Mesendoderm (in vitro differentiated cells): ENCODE measurements at regions not wholly inside any gene's neighbourhood (a gene's known extent, or its start where the extent isn't known, plus 50 kb on each side); places are given as distances from the start of the nearest gene placed in this dataset.
"Not testable (repeated sequence)": the region's sequence is repeated elsewhere in the genome, so short reads cannot be mapped to it uniquely, and the experiment has no call there.

Source experiments
- DNase-seq: peaks from one replicate; pipeline ENCODE4 v3.0.0; 2013
- H2AK5ac ChIP-seq: 2 replicates; pipeline ENCODE4 v1.6.1; 2013; ENCODE audit warnings: low read length, inconsistent platforms
- H2BK120ac ChIP-seq: 2 replicates; pipeline ENCODE4 v1.6.1; 2013; ENCODE audit warnings: low read depth, mild to moderate bottlenecking, low read length, moderate library complexity, mixed read lengths
- H2BK15ac ChIP-seq: replicated peaks from 2 replicates; pipeline ENCODE4 v1.6.1; 2013; ENCODE audit warnings: low read depth, mild to moderate bottlenecking, moderate library complexity
- H2BK5ac ChIP-seq: 2 replicates; pipeline ENCODE4 v1.6.1; 2013; ENCODE audit warnings: low read length, inconsistent platforms
- H3K18ac ChIP-seq: 2 replicates; pipeline ENCODE4 v1.6.1; 2013; ENCODE audit warnings: mild to moderate bottlenecking, low read length, mixed read lengths
- H3K23ac ChIP-seq: one replicate; pipeline ENCODE4 v1.6.1; 2013; ENCODE audit warnings: low read length
- H3K27ac ChIP-seq: 2 replicates; pipeline ENCODE4 v1.5.1; 2013; ENCODE audit warnings: low read depth, mild to moderate bottlenecking, inconsistent platforms, low read length, moderate library complexity
- H3K27me3 ChIP-seq: 2 replicates; pipeline ENCODE4 v1.6.1; 2013; ENCODE audit warnings: low read length, control low read depth, mild to moderate bottlenecking, inconsistent platforms; ENCODE audit not compliant: insufficient read depth, poor library complexity
- H3K36me3 ChIP-seq: 2 replicates; pipeline ENCODE4 v1.6.1; 2013; ENCODE audit warnings: low read length, inconsistent platforms; ENCODE audit not compliant: control insufficient read depth, insufficient read depth
- H3K4ac ChIP-seq: one replicate; pipeline ENCODE4 v1.6.1; 2013; ENCODE audit warnings: low read depth, mild to moderate bottlenecking, low read length, moderate library complexity
- H3K4me1 ChIP-seq: 2 replicates; pipeline ENCODE4 v1.6.1; 2013; ENCODE audit warnings: low read depth, low read length, inconsistent platforms; ENCODE audit not compliant: control insufficient read depth
- H3K4me2 ChIP-seq: 2 replicates; pipeline ENCODE4 v1.6.1; 2013; ENCODE audit warnings: low read length
- H3K4me3 ChIP-seq: 2 replicates; pipeline ENCODE4 v1.5.1; 2013; ENCODE audit warnings: mild to moderate bottlenecking, low read length
- H3K56ac ChIP-seq: one replicate; pipeline ENCODE4 v1.6.1; 2013; ENCODE audit warnings: low read length
- H3K79me1 ChIP-seq: 2 replicates; pipeline ENCODE4 v1.6.1; 2013; ENCODE audit warnings: low read length, inconsistent platforms
- H3K79me2 ChIP-seq: 2 replicates; pipeline ENCODE4 v1.6.1; 2013; ENCODE audit warnings: mild to moderate bottlenecking, low read length; ENCODE audit not compliant: control insufficient read depth, insufficient read depth
- H3K9ac ChIP-seq: 2 replicates; pipeline ENCODE4 v1.6.1; 2013; ENCODE audit warnings: low read length, inconsistent platforms
- H4K5ac ChIP-seq: one replicate; pipeline ENCODE4 v1.6.1; 2013; ENCODE audit warnings: low read length
- H4K8ac ChIP-seq: one replicate; pipeline ENCODE4 v1.6.1; 2013; ENCODE audit warnings: low read depth, mild to moderate bottlenecking, control low read depth, low read length, moderate library complexity
- WGBS: extraction: QIAGEN DNeasy Blood & Tissue Kit; methylation state at CpG from one replicate; pipeline ENCODE4 v1.1.7; 2013; ENCODE audit warnings: low lambda C conversion rate, missing lambda C conversion rate; ENCODE audit not compliant: insufficient coverage; ENCODE audit errors: extremely low coverage; 5-methylcytosine and 5-hydroxymethylcytosine counted together

- Histone ChIP-seq H3K27me3 (no peaks in the 10 kb centered on the region), H3K79me2 (no peaks in the 10 kb centered on the region), H2BK15ac (no peak overlapping the region), H3K79me1 (no peaks in the 10 kb centered on the region), H2BK5ac (no peak overlapping the region), H3K23ac (no peak overlapping the region), H2AK5ac (no peak overlapping the region), H3K4me2 (no peak overlapping the region), H4K5ac (no peak overlapping the region), H2BK120ac (no peak overlapping the region), H3K27ac (no peak overlapping the region), H3K4me1 (no peaks in the 10 kb centered on the region), H4K8ac (no peak overlapping the region), H3K18ac (no peak overlapping the region), H3K9ac (no peak overlapping the region), H3K4ac (no peak overlapping the region), H3K36me3 (no peaks in the 10 kb centered on the region), H3K56ac (no peak overlapping the region), H3K4me3 (no peak overlapping the region)
- no CpG with 5 or more reads among the region's 8 CpGs for WGBS
- DNase-seq = no peak
Measured at GRCh38 chr4:75287738-75288517, 226.3 kb downstream of the RCHY1 start.

- H4K8ac ChIP-seq = no peak overlapping the region
- H3K23ac ChIP-seq = no peak overlapping the region
- no peak overlapping the region for H3K9ac ChIP-seq
- H3K18ac ChIP-seq = no peak overlapping the region
- no peaks in the 10 kb centered on the region for H3K27me3 ChIP-seq
- H3K4me1 ChIP-seq = no peaks in the 10 kb centered on the region
- DNase-seq = no peak
- no peak overlapping the region for H2AK5ac ChIP-seq
- H2BK5ac ChIP-seq = no peak overlapping the region
- H2BK15ac ChIP-seq = no peak overlapping the region
- no peak overlapping the region for H3K27ac ChIP-seq
- H3K4me2 ChIP-seq = no peak overlapping the region
- H3K79me1 ChIP-seq = no peaks in the 10 kb centered on the region
- H3K36me3 ChIP-seq = no peaks in the 10 kb centered on the region
- H2BK120ac ChIP-seq = no peak overlapping the region
- H3K4ac ChIP-seq = no peak overlapping the region
- H3K79me2 ChIP-seq = no peaks in the 10 kb centered on the region
- H3K56ac ChIP-seq = no peak overlapping the region
- H4K5ac ChIP-seq = no peak overlapping the region
- no peak overlapping the region for H3K4me3 ChIP-seq
- no CpG with 5 or more reads among the region's 2 CpGs for WGBS
Measured at GRCh38 chr4:75285837-75286236, 228.4 kb downstream of the RCHY1 start.

- H3K79me2 ChIP-seq = no peaks in the 10 kb centered on the region
- no peak overlapping the region for H3K9ac ChIP-seq
- H3K4me2 ChIP-seq = no peak overlapping the region
- H3K4ac ChIP-seq = no peak overlapping the region
- H4K8ac ChIP-seq = no peak overlapping the region
- no peaks in the 10 kb centered on the region for H3K4me1 ChIP-seq
- H3K79me1 ChIP-seq = no peaks in the 10 kb centered on the region
- no peaks in the 10 kb centered on the region for H3K27me3 ChIP-seq
- H3K36me3 ChIP-seq = no peaks in the 10 kb centered on the region
- no peak overlapping the region for H2AK5ac ChIP-seq
- no peak overlapping the region for H2BK120ac ChIP-seq
- H3K18ac ChIP-seq = no peak overlapping the region
- H2BK5ac ChIP-seq = no peak overlapping the region
- H4K5ac ChIP-seq = no peak overlapping the region
- H2BK15ac ChIP-seq = no peak overlapping the region
- DNase-seq = no peak
- H3K27ac ChIP-seq = no peak overlapping the region
- H3K56ac ChIP-seq = no peak overlapping the region
- H3K4me3 ChIP-seq = no peak overlapping the region
- H3K23ac ChIP-seq = no peak overlapping the region
Measured at GRCh38 chr4:75284831-75285230, 229.4 kb downstream of the RCHY1 start.

GRCh38 chr4:75280461-75280860 lies 233.7 kb downstream of the RCHY1 start:
- H3K27ac ChIP-seq, H2BK5ac ChIP-seq, H3K4ac ChIP-seq, H3K56ac ChIP-seq, H4K8ac ChIP-seq, H3K4me1 ChIP-seq, H3K23ac ChIP-seq, H3K9ac ChIP-seq, H3K79me2 ChIP-seq, H4K5ac ChIP-seq, H3K79me1 ChIP-seq, H3K4me2 ChIP-seq, DNase-seq, H2BK15ac ChIP-seq, H3K4me3 ChIP-seq, H2AK5ac ChIP-seq, H2BK120ac ChIP-seq, H3K18ac ChIP-seq, H3K36me3 ChIP-seq, H3K27me3 ChIP-seq: not testable (repeated sequence)
- WGBS = no CpG with 5 or more reads among the region's 1 CpG

- no peaks in the 10 kb centered on the region for H3K27me3 ChIP-seq
- no peaks in the 10 kb centered on the region for H3K79me1 ChIP-seq
- H3K9ac ChIP-seq = no peak overlapping the region
- WGBS = no CpG with 5 or more reads among the region's 2 CpGs
- no peak overlapping the region for H3K4me3 ChIP-seq
- H3K79me2 ChIP-seq = no peaks in the 10 kb centered on the region
- H2AK5ac ChIP-seq = no peak overlapping the region
- H2BK120ac ChIP-seq = no peak overlapping the region
- no peak overlapping the region for H4K5ac ChIP-seq
- H3K27ac ChIP-seq = no peak overlapping the region
- no peak for DNase-seq
- H2BK5ac ChIP-seq = no peak overlapping the region
- H3K56ac ChIP-seq = no peak overlapping the region
- no peak overlapping the region for H3K18ac ChIP-seq
- H3K4ac ChIP-seq = no peak overlapping the region
- H3K36me3 ChIP-seq = no peaks in the 10 kb centered on the region
- no peak overlapping the region for H2BK15ac ChIP-seq
- H3K4me2 ChIP-seq = no peak overlapping the region
- H3K23ac ChIP-seq = no peak overlapping the region
- H4K8ac ChIP-seq = no peak overlapping the region
- H3K4me1 ChIP-seq = no peaks in the 10 kb centered on the region
Measured at GRCh38 chr4:75259306-75259705, 254.9 kb downstream of the RCHY1 start.

GRCh38 chr4:75255261-75255660 lies 258.9 kb downstream of the RCHY1 start:
- Histone ChIP-seq H2BK5ac (no peak overlapping the region), H2BK15ac (no peak overlapping the region), H3K56ac (no peak overlapping the region), H2BK120ac (no peak overlapping the region), H3K27me3 (no peaks in the 10 kb centered on the region), H3K79me1 (no peaks in the 10 kb centered on the region), H3K36me3 (no peaks in the 10 kb centered on the region), H3K9ac (no peak overlapping the region), H3K23ac (no peak overlapping the region), H4K5ac (no peak overlapping the region), H4K8ac (no peak overlapping the region), H3K4me2 (no peak overlapping the region), H3K4me3 (no peak overlapping the region), H2AK5ac (no peak overlapping the region), H3K79me2 (no peaks in the 10 kb centered on the region), H3K4ac (no peak overlapping the region), H3K4me1 (no peaks in the 10 kb centered on the region), H3K18ac (no peak overlapping the region), H3K27ac (no peak overlapping the region)
- DNase-seq = no peak
- WGBS = no CpG with 5 or more reads among the region's 4 CpGs
